ENCODE measurements at regions not wholly inside any gene's neighbourhood (a gene's known extent, or its start where the extent isn't known, plus 50 kb on each side); places are given as distances from the start of the nearest gene placed in this dataset.

- Histone ChIP-seq H3K4me3 (ENCODE audit: low read depth, low read length, poor library complexity, severe bottlenecking) (no peak overlapping the region), H3K27me3 (replicated peaks; ENCODE audit: insufficient read depth, low read depth, low read length, poor library complexity) (no peaks in the 10 kb centered on the region), H3K36me3 (ENCODE audit: insufficient read depth, low read length, poor library complexity, severe bottlenecking) (no peaks in the 10 kb centered on the region), H3K4me1 (ENCODE audit: insufficient read depth, low read length, poor library complexity, severe bottlenecking) (peaks cover 12% of the 10 kb centered on the region), H3K27ac (ENCODE audit: low read depth, low read length, poor library complexity, severe bottlenecking) (no peak overlapping the region), H3K9me3 (ENCODE audit: low read depth, low read length, poor library complexity, severe bottlenecking) (no peaks in the 10 kb centered on the region)
- TF ChIP-seq EZH2 (IDR thresholded peaks at IDR 0.05; ENCODE audit: borderline replicate concordance, low read depth, low read length, poor library complexity, severe bottlenecking) (no peak), CTCF (conservative IDR thresholded peaks at IDR 0.05; ENCODE audit: low read depth, low read length) (no peak)
- DNase-seq (ENCODE audit: low spot score), result no peak
- ChIA-PET POLR2A (ENCODE audit: low non-redundant PET) (no interaction called here), CTCF (no interaction called here)
- intact Hi-C loops (cut with micrococcal nuclease; ENCODE audit: unreplicated experiment), result loop anchor here (10.0 kb wide), 1 partner anchor 311 kb away; no protein-coding TSS in a partner anchor
- no TSS peak for BruUV-seq (replicated peaks)
These were observed 89.7 kb upstream of the OSMR start for GRCh38 chr5:38756068-38756467.

GRCh38 chr5:38757451-38758245 lies 88.2 kb upstream of the OSMR start:
- intact Hi-C loops (cut with micrococcal nuclease; ENCODE audit: unreplicated experiment), result loop anchor here (10.0 kb wide), 1 partner anchor 313 kb away; no protein-coding TSS in a partner anchor
- Histone ChIP-seq H3K27me3 (replicated peaks; ENCODE audit: insufficient read depth, low read depth, low read length, poor library complexity) (no peaks in the 10 kb centered on the region), H3K36me3 (ENCODE audit: insufficient read depth, low read length, poor library complexity, severe bottlenecking) (no peaks in the 10 kb centered on the region), H3K4me3 (ENCODE audit: low read depth, low read length, poor library complexity, severe bottlenecking) (no peak overlapping the region), H3K9me3 (ENCODE audit: low read depth, low read length, poor library complexity, severe bottlenecking) (no peaks in the 10 kb centered on the region), H3K4me1 (ENCODE audit: insufficient read depth, low read length, poor library complexity, severe bottlenecking) (peaks cover 3% of the 10 kb centered on the region), H3K27ac (ENCODE audit: low read depth, low read length, poor library complexity, severe bottlenecking) (no peak overlapping the region)
- ChIA-PET POLR2A (ENCODE audit: low non-redundant PET) (no interaction called here), CTCF (no interaction called here)
- TF ChIP-seq EZH2 (IDR thresholded peaks at IDR 0.05; ENCODE audit: borderline replicate concordance, low read depth, low read length, poor library complexity, severe bottlenecking) (no peak), CTCF (conservative IDR thresholded peaks at IDR 0.05; ENCODE audit: low read depth, low read length) (no peak)
- no peak for DNase-seq (ENCODE audit: low spot score)
- no TSS peak for BruUV-seq (replicated peaks)

GRCh38 chr5:38758774-38759600 lies 86.8 kb upstream of the OSMR start:
- Histone ChIP-seq H3K27me3 (replicated peaks; ENCODE audit: insufficient read depth, low read depth, low read length, poor library complexity) (no peaks in the 10 kb centered on the region), H3K27ac (ENCODE audit: low read depth, low read length, poor library complexity, severe bottlenecking) (no peak overlapping the region), H3K4me1 (ENCODE audit: insufficient read depth, low read length, poor library complexity, severe bottlenecking) (peaks cover 3% of the 10 kb centered on the region), H3K36me3 (ENCODE audit: insufficient read depth, low read length, poor library complexity, severe bottlenecking) (no peaks in the 10 kb centered on the region), H3K4me3 (ENCODE audit: low read depth, low read length, poor library complexity, severe bottlenecking) (no peak overlapping the region), H3K9me3 (ENCODE audit: low read depth, low read length, poor library complexity, severe bottlenecking) (no peaks in the 10 kb centered on the region)
- intact Hi-C loops (cut with micrococcal nuclease; ENCODE audit: unreplicated experiment), result loop anchor here (10.0 kb wide), 1 partner anchor 314 kb away; no protein-coding TSS in a partner anchor
- TF ChIP-seq EZH2 (IDR thresholded peaks at IDR 0.05; ENCODE audit: borderline replicate concordance, low read depth, low read length, poor library complexity, severe bottlenecking) (no peak), CTCF (conservative IDR thresholded peaks at IDR 0.05; ENCODE audit: low read depth, low read length) (no peak)
- POLR2A ChIA-PET (ENCODE audit: low non-redundant PET), result no interaction called here
- no peak for DNase-seq (ENCODE audit: low spot score)
- CTCF ChIA-PET, result no interaction called here
- BruUV-seq (replicated peaks), result no TSS peak

Data from A673 (cell line).